ENCODE measurements at regions not wholly inside any gene's neighbourhood (a gene's known extent, or its start where the extent isn't known, plus 50 kb on each side); places are given as distances from the start of the nearest gene placed in this dataset.

DNA sequence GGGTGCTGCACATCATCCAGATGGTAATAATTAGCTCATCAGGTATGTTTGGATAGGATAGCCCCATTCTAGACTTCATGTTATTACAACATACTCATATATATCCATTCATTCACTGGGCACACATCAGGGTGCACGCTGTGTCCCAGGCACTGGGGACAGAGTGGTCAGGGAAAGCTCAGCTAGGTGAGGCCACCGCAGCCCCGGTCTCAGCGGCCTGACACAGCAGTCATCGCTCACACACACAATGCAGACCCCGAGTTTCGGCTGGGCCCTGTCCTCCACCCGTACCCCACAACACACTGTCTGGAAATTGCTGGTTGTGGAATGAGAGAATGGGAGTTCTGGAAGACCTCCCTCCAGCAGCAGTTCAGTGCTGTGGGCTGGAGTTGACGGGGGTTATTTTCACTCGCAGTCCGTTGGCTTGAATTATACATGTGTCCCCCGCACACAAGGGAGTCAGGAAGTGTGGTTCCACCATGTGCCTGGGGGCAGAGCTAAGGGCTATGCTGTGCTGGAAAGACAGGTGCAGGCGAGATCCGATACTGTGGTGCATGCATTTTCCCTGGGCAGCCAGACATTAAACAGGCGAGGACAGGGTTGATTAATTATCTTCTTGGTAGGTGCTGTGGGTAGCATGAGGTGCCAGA lies 257.6 kb downstream of the TEX29 start:
- no peaks in the 10 kb centered on the region for H4K20me1 ChIP-seq (ENCODE audit: insufficient read depth)
- TF ChIP-seq, protein P1, sequence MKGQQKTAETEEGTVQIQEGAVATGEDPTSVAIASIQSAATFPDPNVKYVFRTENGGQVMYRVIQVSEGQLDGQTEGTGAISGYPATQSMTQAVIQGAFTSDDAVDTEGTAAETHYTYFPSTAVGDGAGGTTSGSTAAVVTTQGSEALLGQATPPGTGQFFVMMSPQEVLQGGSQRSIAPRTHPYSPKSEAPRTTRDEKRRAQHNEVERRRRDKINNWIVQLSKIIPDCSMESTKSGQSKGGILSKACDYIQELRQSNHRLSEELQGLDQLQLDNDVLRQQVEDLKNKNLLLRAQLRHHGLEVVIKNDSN (IDR thresholded peaks at IDR 0.05; ENCODE audit: borderline replicate concordance, low read depth), result no peak
- TF ChIP-seq GATA2 (CRISPR knock-in tag; IDR thresholded peaks at IDR 0.05) (no peak), JUND (IDR thresholded peaks at IDR 0.05) (no peak), CHD2 (IDR thresholded peaks at IDR 0.05; ENCODE audit: low read length, partially characterized antibody) (no peak), ELF1 (IDR thresholded peaks at IDR 0.05) (no peak)
- TF ChIP-seq, protein P2, sequence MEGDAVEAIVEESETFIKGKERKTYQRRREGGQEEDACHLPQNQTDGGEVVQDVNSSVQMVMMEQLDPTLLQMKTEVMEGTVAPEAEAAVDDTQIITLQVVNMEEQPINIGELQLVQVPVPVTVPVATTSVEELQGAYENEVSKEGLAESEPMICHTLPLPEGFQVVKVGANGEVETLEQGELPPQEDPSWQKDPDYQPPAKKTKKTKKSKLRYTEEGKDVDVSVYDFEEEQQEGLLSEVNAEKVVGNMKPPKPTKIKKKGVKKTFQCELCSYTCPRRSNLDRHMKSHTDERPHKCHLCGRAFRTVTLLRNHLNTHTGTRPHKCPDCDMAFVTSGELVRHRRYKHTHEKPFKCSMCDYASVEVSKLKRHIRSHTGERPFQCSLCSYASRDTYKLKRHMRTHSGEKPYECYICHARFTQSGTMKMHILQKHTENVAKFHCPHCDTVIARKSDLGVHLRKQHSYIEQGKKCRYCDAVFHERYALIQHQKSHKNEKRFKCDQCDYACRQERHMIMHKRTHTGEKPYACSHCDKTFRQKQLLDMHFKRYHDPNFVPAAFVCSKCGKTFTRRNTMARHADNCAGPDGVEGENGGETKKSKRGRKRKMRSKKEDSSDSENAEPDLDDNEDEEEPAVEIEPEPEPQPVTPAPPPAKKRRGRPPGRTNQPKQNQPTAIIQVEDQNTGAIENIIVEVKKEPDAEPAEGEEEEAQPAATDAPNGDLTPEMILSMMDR (IDR thresholded peaks at IDR 0.05), result no peak
- H3K79me2 ChIP-seq (ENCODE audit: insufficient read depth), result no peaks in the 10 kb centered on the region
- H3K9ac ChIP-seq, result no peak overlapping the region
- H3F3A ChIP-seq (replicated peaks; ENCODE audit: insufficient read depth), result no peaks in the 10 kb centered on the region
- no peaks in the 10 kb centered on the region for H3K9me3 ChIP-seq
- ChIA-PET POLR2A (no interaction called here), CTCF (no interaction called here)
- H3K9me2 ChIP-seq, result no peaks in the 10 kb centered on the region
- no peak overlapping the region for H3K4me2 ChIP-seq
- no peak overlapping the region for H3K27ac ChIP-seq (ENCODE audit: low read depth in 2 of 2, low read length in 1 of 2)
- no peak overlapping the region for H2AFZ ChIP-seq (ENCODE audit: low read depth)
- no peaks in the 10 kb centered on the region for H3K27me3 ChIP-seq (ENCODE audit: insufficient read depth)
- H3K4me1 ChIP-seq (ENCODE audit: control insufficient read depth in 1 of 2, insufficient read depth in 2 of 2, low read depth in 1 of 2, low read length in 1 of 2), result no peaks in the 10 kb centered on the region
- WGBS (ENCODE audit: low lambda C conversion rate), result 18% methylated on average over 7 of the region's 15 CpGs
- H3K36me3 ChIP-seq (replicated peaks in 1 of 2; ENCODE audit: control insufficient read depth in 1 of 2, insufficient read depth in 2 of 2, low read length in 1 of 2), result no peaks in the 10 kb centered on the region
- H3K4me3 ChIP-seq (ENCODE audit: low read depth in 2 of 2, low read length in 1 of 2), result no peak overlapping the region
- no peak for DNase-seq

DNA sequence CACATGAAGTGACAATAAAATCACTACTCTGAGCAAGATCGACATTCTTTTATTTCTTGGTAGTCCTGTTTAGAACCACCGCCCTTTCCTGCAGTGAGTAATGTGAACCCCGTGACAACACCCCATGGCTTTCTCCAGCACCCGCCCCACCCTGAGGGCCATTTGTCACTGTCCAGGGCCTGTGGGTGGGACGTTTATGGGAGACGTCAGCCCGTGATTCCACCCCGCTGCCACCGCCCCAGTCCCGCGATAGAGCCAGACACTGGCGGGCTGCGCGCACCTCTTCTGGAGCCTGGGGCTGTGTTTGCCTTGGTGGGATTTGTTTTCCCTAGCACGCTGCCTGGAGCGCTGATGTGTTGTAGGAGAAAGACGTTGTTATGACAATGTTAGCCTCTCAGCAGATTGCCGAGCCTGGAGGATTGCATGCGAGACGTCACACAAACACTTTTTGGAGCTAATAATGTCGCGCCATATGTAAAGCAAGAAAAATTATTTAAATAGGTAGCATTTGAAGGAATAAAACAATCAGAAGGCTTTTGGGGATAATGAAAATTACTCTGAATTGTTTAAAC lies 263.7 kb downstream of the TEX29 start:
- Histone ChIP-seq H3K9me2 (no peaks in the 10 kb centered on the region), H3K4me3 (ENCODE audit: low read depth in 2 of 2, low read length in 1 of 2) (no peak overlapping the region), H3K4me2 (no peak overlapping the region), H3K79me2 (ENCODE audit: insufficient read depth) (no peaks in the 10 kb centered on the region), H2AFZ (ENCODE audit: low read depth) (no peak overlapping the region), H3K27me3 (ENCODE audit: insufficient read depth) (no peaks in the 10 kb centered on the region), H3K36me3 (replicated peaks in 1 of 2; ENCODE audit: control insufficient read depth in 1 of 2, insufficient read depth in 2 of 2, low read length in 1 of 2) (no peaks in the 10 kb centered on the region), H3K9me3 (no peaks in the 10 kb centered on the region), H3F3A (replicated peaks; ENCODE audit: insufficient read depth) (no peaks in the 10 kb centered on the region), H4K20me1 (ENCODE audit: insufficient read depth) (no peaks in the 10 kb centered on the region), H3K27ac (ENCODE audit: low read depth in 2 of 2, low read length in 1 of 2) (no peak overlapping the region), H3K4me1 (ENCODE audit: control insufficient read depth in 1 of 2, insufficient read depth in 2 of 2, low read depth in 1 of 2, low read length in 1 of 2) (no peaks in the 10 kb centered on the region), H3K9ac (no peak overlapping the region)
- DNase-seq, result no peak
- ChIA-PET CTCF (no interaction called here), POLR2A (no interaction called here)
- TF ChIP-seq NRF1 (IDR thresholded peaks at IDR 0.05; ENCODE audit: low read depth, low read length), result no peak
- TF ChIP-seq, protein P3, sequence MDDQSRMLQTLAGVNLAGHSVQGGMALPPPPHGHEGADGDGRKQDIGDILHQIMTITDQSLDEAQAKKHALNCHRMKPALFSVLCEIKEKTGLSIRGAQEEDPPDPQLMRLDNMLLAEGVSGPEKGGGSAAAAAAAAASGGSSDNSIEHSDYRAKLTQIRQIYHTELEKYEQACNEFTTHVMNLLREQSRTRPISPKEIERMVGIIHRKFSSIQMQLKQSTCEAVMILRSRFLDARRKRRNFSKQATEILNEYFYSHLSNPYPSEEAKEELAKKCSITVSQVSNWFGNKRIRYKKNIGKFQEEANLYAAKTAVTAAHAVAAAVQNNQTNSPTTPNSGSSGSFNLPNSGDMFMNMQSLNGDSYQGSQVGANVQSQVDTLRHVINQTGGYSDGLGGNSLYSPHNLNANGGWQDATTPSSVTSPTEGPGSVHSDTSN (IDR thresholded peaks at IDR 0.05), result no peak
- no peak for TF ChIP-seq RAD21 (IDR thresholded peaks at IDR 0.05; ENCODE audit: low read length)
- TF ChIP-seq FOSL2 (IDR thresholded peaks at IDR 0.05; ENCODE audit: borderline replicate concordance, low read depth), result no peak
- no peak for TF ChIP-seq GABPA (IDR thresholded peaks at IDR 0.05; ENCODE audit: low read depth)
- TF ChIP-seq CHD2 (IDR thresholded peaks at IDR 0.05; ENCODE audit: low read length, partially characterized antibody), result no peak
- no peak for TF ChIP-seq TCF12 (IDR thresholded peaks at IDR 0.05)
- no peak for TF ChIP-seq RCOR1 (IDR thresholded peaks at IDR 0.05; ENCODE audit: low read length)
- no peak for TF ChIP-seq YY1 (IDR thresholded peaks at IDR 0.05; ENCODE audit: low read depth)
- TF ChIP-seq, protein P4, sequence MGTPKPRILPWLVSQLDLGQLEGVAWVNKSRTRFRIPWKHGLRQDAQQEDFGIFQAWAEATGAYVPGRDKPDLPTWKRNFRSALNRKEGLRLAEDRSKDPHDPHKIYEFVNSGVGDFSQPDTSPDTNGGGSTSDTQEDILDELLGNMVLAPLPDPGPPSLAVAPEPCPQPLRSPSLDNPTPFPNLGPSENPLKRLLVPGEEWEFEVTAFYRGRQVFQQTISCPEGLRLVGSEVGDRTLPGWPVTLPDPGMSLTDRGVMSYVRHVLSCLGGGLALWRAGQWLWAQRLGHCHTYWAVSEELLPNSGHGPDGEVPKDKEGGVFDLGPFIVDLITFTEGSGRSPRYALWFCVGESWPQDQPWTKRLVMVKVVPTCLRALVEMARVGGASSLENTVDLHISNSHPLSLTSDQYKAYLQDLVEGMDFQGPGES (IDR thresholded peaks at IDR 0.05; ENCODE audit: low read depth, low read length), result no peak
- TF ChIP-seq TAF1 (IDR thresholded peaks at IDR 0.05; ENCODE audit: borderline replicate concordance, low read depth, low read length), result no peak
- WGBS (ENCODE audit: low lambda C conversion rate), result 27% methylated on average over 22 of the region's 22 CpGs

All from SK-N-SH (cell line).